GM04503 (cell line): ENCODE measurements at regions not wholly inside any gene's neighbourhood (a gene's known extent, or its start where the extent isn't known, plus 50 kb on each side); places are given as distances from the start of the nearest gene placed in this dataset.
"Not testable (repeated sequence)": the region's sequence is repeated elsewhere in the genome, so short reads cannot be mapped to it uniquely, and the experiment has no call there.

Experiments
- DNase-seq: peaks from one replicate; pipeline ENCODE4 v3.0.0-alpha.2; 2012; ENCODE audit warnings: low read depth

GRCh38 chr10:118870467-118871243 lies 115.9 kb upstream of the CACUL1 start:
- no peak for DNase-seq

- no peak for DNase-seq
Measured at GRCh38 chr10:118871244-118871865, 116.6 kb upstream of the CACUL1 start.

DNA sequence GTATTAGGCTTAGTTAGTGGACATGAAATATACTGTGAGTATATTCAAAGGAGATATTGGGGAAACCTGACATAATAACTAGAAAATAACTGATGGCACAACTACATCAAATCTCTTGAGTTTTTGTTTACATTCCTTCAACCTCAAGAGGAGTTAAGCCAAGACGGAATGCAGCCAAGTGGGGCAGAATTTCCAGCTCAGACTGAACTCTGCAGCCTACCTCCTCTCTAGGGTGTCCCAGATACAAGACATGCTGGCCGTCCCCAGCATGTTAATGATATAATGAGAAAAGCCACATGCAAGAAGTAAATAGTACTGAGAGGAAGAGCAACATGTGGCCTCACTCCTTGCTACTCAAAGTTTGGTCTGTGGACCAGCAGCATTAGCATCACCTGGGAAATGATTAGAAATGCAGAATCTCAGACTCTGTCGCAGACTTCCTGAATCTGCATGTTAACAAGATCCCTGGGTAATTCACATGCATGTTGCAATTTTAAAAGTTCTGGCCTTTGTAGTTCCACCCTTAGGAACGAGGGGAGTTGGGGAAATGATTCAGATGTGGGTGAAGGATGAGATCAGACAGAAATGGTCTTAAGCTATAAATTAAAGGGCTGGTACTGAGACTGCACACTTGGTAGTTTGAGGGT lies 118.4 kb upstream of the CACUL1 start:
- DNase-seq, result no peak

DNA sequence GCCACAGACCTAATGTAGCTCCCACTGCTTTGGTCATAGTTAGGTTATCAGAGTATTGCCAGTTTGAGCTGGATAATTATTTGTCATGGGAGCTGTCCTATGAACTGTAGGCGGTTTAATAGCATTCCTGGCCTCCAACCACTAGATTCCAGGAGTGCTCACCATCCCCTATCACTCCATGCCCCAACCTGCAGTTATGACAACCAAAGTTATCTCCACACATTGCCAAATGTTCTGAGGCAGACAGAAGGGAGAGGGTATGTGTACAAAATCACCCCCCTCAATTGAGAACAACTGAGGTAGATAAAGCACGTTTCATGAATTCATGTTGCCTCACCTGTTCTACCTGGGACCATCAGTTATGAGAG lies 119.0 kb upstream of the CACUL1 start:
- DNase-seq, result no peak

DNA sequence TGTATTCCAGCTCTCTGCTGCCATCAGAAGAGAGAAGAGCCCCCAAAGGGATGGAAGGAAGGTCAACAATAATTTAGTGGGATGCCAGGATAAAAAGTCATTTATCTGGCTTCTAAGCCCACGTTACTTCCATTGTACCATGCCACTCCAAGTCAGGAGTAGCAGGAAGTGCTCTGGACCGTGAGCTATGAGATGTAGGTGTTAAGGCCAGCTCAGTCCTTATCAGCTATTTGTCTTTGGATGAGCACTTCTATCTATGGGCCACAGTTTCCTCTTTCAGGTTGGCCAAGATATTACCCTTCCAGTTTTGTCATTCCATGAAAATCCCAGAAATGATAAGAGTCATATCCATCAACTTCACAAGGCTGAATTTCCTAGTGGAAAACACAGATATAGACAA lies 119.4 kb upstream of the CACUL1 start:
- no peak for DNase-seq

DNA sequence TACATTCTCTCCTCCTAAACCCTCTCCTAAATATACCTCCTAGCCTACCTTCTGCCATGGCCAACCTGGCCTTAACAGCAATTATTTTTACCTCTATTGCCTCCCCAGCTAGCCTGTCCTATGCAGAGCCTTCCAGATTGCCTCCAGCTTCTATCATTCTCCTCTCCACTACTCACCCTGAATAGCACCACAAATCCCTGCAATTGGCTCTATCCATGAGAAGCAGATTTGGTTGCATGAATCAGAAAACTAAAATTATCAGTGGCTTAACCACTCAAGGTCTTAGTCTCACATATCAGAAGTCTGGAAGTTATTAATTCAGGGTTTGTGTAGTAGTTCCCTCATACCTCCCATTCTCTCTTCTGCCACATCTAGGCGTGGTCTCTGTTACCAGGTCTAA lies 120.3 kb upstream of the CACUL1 start:
- no peak for DNase-seq

GRCh38 chr10:118882741-118883140 lies 128.0 kb upstream of the CACUL1 start:
- no peak for DNase-seq

GRCh38 chr10:118892255-118892654 lies 137.3 kb upstream of the NANOS1 start:
- DNase-seq, result no peak

- not testable (repeated sequence) for DNase-seq
Measured at GRCh38 chr10:118894891-118895290, 134.6 kb upstream of the NANOS1 start.

DNA sequence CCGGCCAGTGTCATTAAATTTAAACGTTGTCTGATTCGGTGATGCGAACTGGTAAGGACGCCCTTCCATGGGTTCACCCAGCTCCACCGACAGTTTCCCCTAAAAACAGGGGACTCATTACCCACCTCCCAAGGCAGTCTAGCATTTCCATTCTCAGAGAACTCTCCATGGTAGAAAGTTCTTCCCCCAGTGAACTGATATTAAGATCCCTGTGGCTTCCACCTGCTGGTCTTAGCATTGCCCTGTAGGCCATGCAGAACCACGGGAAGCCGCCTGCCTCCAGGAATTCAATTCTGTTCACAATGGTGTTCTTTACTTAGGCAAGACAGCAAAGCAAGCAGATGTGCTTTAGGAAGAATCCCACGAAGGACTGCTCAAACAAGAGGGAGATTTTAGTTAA lies 128.9 kb upstream of the NANOS1 start:
- DNase-seq, result no peak

- DNase-seq, result no peak
Measured at GRCh38 chr10:118901380-118901779, 128.1 kb upstream of the NANOS1 start.

DNA sequence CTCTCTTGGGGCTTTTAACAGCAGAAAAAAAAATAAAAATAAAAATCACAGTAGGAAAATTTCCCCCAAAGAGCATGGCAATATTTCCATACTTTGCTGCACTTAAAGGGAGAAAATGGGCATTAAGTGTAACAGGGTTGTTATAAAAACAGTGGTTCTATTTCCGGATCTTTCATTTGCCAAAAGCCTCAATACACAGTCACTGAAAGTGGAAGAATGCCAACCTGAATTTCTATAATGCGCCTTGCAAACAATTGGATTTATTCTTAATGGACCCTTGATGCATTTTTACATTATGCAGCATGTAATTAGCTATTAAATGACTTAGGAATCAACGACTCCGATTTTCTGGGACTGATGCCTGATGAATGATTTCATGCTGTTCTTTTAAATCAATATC lies 127.6 kb upstream of the NANOS1 start:
- no peak for DNase-seq

GRCh38 chr10:118902656-118903055 lies 126.9 kb upstream of the NANOS1 start:
- DNase-seq, result not testable (repeated sequence)

- no peak for DNase-seq
Measured at GRCh38 chr10:118903251-118903650, 126.3 kb upstream of the NANOS1 start.

DNA sequence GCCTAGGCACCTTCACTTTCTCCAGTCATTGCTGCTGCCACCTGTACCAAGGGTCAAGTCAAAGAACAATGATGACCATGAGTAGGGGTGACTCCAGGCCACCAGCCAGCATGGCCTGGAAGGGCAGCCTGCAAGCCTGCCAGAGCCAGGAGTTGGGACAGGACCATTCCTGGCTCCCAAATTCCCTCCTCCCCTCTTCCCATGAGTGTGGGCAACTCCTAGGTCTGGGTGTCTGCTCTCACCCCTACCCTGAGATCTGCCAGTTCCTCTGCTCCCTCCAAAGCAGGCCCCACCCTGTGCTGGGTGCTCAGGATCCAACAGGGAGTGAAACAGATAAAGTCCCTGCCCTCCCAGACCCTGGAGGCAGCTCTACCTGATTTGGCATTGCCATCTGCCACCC lies 125.8 kb upstream of the NANOS1 start:
- no peak for DNase-seq

DNA sequence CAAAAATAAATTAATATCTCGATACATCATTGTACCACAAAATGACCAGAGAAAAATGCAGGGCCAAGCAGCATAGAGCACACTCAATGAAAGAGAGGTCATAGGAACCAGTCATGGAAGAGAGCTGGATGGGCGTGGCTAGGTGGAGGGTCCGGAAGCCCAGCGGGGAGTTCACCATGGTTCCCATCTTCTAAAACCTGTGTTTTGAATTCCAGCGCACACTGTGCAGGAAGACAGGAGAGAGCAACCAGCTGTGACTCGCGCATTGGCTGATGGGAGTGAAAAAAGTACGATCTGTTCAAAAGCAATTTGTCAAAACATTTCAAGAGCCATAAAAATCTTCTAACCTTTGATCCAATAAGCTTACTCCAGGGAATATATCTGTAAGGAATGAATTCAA lies 125.2 kb upstream of the NANOS1 start:
- DNase-seq, result no peak

GRCh38 chr10:118907051-118907450 lies 122.5 kb upstream of the NANOS1 start:
- no peak for DNase-seq

DNA sequence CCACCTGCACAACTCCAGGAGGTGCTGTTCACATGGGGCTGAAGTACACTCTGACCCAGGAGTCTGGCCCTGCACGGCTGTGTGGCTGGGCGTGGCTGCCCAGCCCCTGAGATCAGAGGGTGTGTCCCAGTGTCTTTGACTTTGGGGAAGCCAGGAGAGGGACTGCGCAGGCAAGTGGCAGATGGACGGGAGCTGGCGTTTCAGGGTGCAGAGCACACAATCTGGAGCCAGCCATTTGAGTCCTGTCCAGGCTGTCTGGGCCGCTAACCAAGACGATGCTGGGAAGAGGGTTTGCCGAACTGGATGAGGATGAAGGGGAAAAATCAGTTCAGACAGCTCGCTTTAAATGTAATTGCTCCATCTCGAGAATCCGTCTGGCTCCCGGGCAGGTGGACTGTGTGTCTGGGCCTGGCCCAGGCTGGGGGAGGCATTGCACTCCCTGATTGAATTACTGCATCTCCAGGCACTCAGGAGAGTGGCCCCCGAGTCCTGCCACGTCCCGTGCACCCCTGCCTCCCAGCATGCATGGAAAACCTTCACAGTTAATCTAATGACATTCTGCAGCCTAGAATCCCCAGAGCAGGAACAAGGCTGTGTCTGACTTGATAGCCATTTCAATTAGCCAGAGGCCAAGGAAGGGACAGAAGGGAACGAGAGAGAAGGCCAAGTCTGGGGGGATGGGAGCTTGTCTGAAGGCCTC lies 120.8 kb upstream of the NANOS1 start:
- DNase-seq, result no peak

DNA sequence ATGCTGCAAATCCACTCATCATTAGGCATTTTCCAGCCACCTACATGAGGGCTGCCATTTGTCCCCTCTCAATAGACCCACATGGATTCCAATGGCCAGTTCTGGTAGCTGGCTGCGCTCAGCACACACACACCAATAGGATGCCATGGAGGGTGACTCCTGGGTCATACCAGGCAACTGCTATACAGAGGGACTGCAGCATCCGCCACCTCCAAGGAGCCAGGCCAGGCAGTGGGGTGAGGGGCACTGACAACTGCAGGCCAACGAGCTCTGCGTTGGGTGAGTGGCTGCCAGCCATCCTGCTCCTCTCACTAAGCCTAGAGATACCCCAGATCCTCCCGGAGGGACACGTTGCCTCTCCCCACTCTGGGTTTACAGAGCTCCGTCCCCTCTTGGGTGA lies 118.8 kb upstream of the NANOS1 start:
- no peak for DNase-seq

- no peak for DNase-seq
Measured at GRCh38 chr10:118911363-118911762, 118.2 kb upstream of the NANOS1 start.

GRCh38 chr10:118912961-118913600 lies 116.4 kb upstream of the NANOS1 start:
- DNase-seq, result no peak

GRCh38 chr10:118913825-118914224 lies 115.7 kb upstream of the NANOS1 start:
- no peak for DNase-seq
